EL (cell line): ENCODE measurements at regions not wholly inside any gene's neighbourhood (a gene's known extent, or its start where the extent isn't known, plus 50 kb on each side); places are given as distances from the start of the nearest gene placed in this dataset.
"Not testable (repeated sequence)": the region's sequence is repeated elsewhere in the genome, so short reads cannot be mapped to it uniquely, and the experiment has no call there.

Source experiments
- DNase-seq: peaks from one replicate; pipeline ENCODE4 v3.0.0-alpha.2; 2016

GRCh38 chr16:5309946-5310611 is 212.5 kb upstream of the EEF2KMT start:
- no peak for DNase-seq

GRCh38 chr16:5305023-5305422 is 207.4 kb upstream of the EEF2KMT start:
- DNase-seq = no peak

- DNase-seq = no peak
These were observed 204.9 kb upstream of the EEF2KMT start for GRCh38 chr16:5302372-5303114.

GRCh38 chr16:5298202-5298601 is 200.6 kb upstream of the EEF2KMT start:
- no peak for DNase-seq

GRCh38 chr16:5296176-5296575 is 198.6 kb upstream of the EEF2KMT start:
- no peak for DNase-seq

- not testable (repeated sequence) for DNase-seq
These were observed 197.7 kb upstream of the EEF2KMT start for GRCh38 chr16:5295304-5295703.

- not testable (repeated sequence) for DNase-seq
These were observed 184.6 kb upstream of the EEF2KMT start for GRCh38 chr16:5282152-5282551.

- no peak for DNase-seq
These were observed 159.9 kb upstream of the EEF2KMT start for GRCh38 chr16:5257462-5257861.

GRCh38 chr16:5252791-5253190 is 155.2 kb upstream of the EEF2KMT start:
- no peak for DNase-seq

- not testable (repeated sequence) for DNase-seq
These were observed 149.8 kb upstream of the EEF2KMT start for GRCh38 chr16:5247403-5247802.

GRCh38 chr16:5240278-5240626 is 142.7 kb upstream of the EEF2KMT start:
- not testable (repeated sequence) for DNase-seq

- DNase-seq = not testable (repeated sequence)
These were observed 142.1 kb upstream of the EEF2KMT start for GRCh38 chr16:5239472-5240277.

GRCh38 chr16:5235119-5235518 is 137.5 kb upstream of the EEF2KMT start:
- no peak for DNase-seq

- DNase-seq = no peak
These were observed 136.9 kb upstream of the EEF2KMT start for GRCh38 chr16:5234295-5235050.

- no peak for DNase-seq
These were observed 133.7 kb upstream of the EEF2KMT start for GRCh38 chr16:5231246-5231759.

- no peak for DNase-seq
These were observed 130.8 kb upstream of the EEF2KMT start for GRCh38 chr16:5228369-5228768.

GRCh38 chr16:5225931-5226655 is 128.5 kb upstream of the EEF2KMT start:
- DNase-seq = no peak

GRCh38 chr16:5222761-5223160 is 125.2 kb upstream of the EEF2KMT start:
- no peak for DNase-seq

GRCh38 chr16:5221831-5222230 is 124.2 kb upstream of the EEF2KMT start:
- not testable (repeated sequence) for DNase-seq

- no peak for DNase-seq
These were observed 123.1 kb upstream of the EEF2KMT start for GRCh38 chr16:5220705-5221104.

- no peak for DNase-seq
These were observed 119.0 kb upstream of the EEF2KMT start for GRCh38 chr16:5216441-5217080.

GRCh38 chr16:5215901-5216300 is 118.3 kb upstream of the EEF2KMT start:
- no peak for DNase-seq
